ENCODE measurements at regions not wholly inside any gene's neighbourhood (a gene's known extent, or its start where the extent isn't known, plus 50 kb on each side); places are given as distances from the start of the nearest gene placed in this dataset.
"Not testable (repeated sequence)": the region's sequence is repeated elsewhere in the genome, so short reads cannot be mapped to it uniquely, and the experiment has no call there.

DNA sequence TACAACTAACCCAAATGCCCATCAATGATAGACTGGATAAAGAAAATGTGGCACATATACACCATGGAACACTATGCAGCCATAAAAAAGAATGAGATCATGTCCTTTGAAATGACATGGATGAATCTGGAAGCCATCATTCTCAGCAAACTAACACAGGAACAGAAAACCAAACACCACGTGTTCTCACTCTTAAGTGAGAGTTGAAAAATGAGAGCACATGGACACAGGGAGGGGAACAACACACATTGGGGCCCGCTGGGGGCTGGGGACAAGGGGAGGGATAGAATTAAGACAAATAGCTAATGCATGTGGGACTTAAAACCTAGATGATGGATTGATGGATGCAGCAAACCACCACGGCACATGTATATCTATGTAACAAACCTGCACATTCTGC, 764.7 kb upstream of the STXBP6 start:
- H2AK5ac ChIP-seq (ENCODE audit: low read length); H3K9me3 ChIP-seq (ENCODE audit: insufficient read depth, low read depth, low read length); H3K27me3 ChIP-seq (ENCODE audit: insufficient read depth, low read length); H2BK5ac ChIP-seq (ENCODE audit: low read depth, low read length, poor library complexity); H3K79me2 ChIP-seq (ENCODE audit: control insufficient read depth, insufficient read depth, low read length, poor library complexity); H3K23ac ChIP-seq (ENCODE audit: low read length); H3K14ac ChIP-seq (ENCODE audit: low read length); H4K91ac ChIP-seq (ENCODE audit: low read depth, low read length); H3K4me2 ChIP-seq (ENCODE audit: low read length); H3K4ac ChIP-seq (ENCODE audit: low read depth, low read length); H3K18ac ChIP-seq (ENCODE audit: low read length); H3K79me1 ChIP-seq (ENCODE audit: low read length); H3K27ac ChIP-seq (ENCODE audit: low read depth, low read length); H3K4me3 ChIP-seq (ENCODE audit: low read depth, low read length); H4K12ac ChIP-seq (ENCODE audit: low read depth, low read length); H2BK120ac ChIP-seq (ENCODE audit: insufficient read depth, low read length, poor library complexity); DNase-seq; H4K8ac ChIP-seq (ENCODE audit: low read depth, low read length); H3K36me3 ChIP-seq (ENCODE audit: control insufficient read depth in 1 of 2, insufficient read depth in 2 of 2, low read length in 2 of 2); H2AFZ ChIP-seq (ENCODE audit: insufficient read depth, low read length, poor library complexity); H3K4me1 ChIP-seq (ENCODE audit: control insufficient read depth in 1 of 2, insufficient read depth in 2 of 2, low read length in 2 of 2); H2BK12ac ChIP-seq (ENCODE audit: low read length); H3K9ac ChIP-seq (ENCODE audit: low read length): not testable (repeated sequence)
- no CpG with 5 or more reads among the region's 3 CpGs for WGBS (ENCODE audit: extremely low coverage, insufficient coverage, insufficient read length)

DNA sequence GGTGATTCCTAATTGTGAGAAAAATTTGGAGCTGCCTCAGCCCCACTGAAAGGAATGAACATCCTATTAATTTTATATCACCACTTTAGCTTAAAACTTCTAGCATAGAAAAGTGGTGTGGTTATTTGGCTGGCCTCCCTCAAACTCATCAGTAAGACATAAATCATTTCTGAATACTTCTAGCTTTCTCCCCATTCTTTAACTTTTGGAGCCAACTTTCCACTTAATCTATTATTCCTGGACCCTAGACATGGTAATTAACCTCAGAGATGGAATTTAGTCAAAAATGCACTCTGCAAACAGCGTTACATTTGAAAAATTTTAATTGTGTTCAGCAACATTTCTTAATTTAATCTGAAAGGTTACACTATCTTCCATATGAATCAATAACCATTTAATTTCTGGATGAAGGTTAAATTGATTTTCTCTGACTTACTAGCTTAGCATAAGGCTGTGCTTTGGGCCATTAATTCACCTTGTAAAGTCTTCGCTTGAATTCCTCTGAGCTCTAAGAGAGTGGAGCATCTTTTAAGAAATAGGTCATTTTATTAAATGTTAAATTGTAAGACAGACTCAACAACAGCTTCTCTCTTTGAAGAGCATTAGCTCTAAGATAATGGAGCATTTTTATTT, 753.6 kb upstream of the STXBP6 start:
- no CpG with 5 or more reads among the region's 2 CpGs for WGBS (ENCODE audit: extremely low coverage, insufficient coverage, insufficient read length)
- no peak overlapping the region for H3K23ac ChIP-seq (ENCODE audit: low read length)

DNA sequence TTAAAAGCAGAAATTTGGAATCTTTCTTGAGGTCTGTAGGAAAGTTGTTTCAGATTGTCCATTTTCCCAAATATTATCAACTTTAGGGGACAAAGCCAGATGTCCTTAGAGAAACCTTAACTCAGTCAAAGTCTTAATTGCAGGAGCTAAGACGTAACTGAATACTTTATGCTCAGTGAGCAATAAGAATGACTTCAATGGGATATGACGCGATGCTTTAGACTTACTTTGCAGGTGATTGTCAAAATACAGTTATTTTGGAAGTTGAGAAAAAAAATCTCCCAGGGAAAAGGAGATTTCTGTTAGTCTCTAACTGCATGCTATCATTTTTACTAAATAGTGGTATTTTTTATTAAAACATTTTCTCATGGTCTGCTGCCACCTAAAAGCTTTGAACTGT, 750.9 kb upstream of the STXBP6 start:
- Histone ChIP-seq H3K14ac (ENCODE audit: low read length) (no peak overlapping the region), H3K79me2 (ENCODE audit: control insufficient read depth, insufficient read depth, low read length, poor library complexity) (no peaks in the 10 kb centered on the region), H3K79me1 (ENCODE audit: low read length) (no peaks in the 10 kb centered on the region), H4K12ac (ENCODE audit: low read depth, low read length) (no peak overlapping the region), H3K4ac (ENCODE audit: low read depth, low read length) (no peak overlapping the region), H2BK120ac (ENCODE audit: insufficient read depth, low read length, poor library complexity) (no peak overlapping the region), H3K36me3 (ENCODE audit: control insufficient read depth in 1 of 2, insufficient read depth in 2 of 2, low read length in 2 of 2) (no peaks in the 10 kb centered on the region), H3K27me3 (ENCODE audit: insufficient read depth, low read length) (no peaks in the 10 kb centered on the region), H4K91ac (ENCODE audit: low read depth, low read length) (no peak overlapping the region), H3K18ac (ENCODE audit: low read length) (no peak overlapping the region), H2AFZ (ENCODE audit: insufficient read depth, low read length, poor library complexity) (no peak overlapping the region), H3K27ac (ENCODE audit: low read depth, low read length) (no peak overlapping the region), H2BK5ac (ENCODE audit: low read depth, low read length, poor library complexity) (no peak overlapping the region), H3K4me1 (ENCODE audit: control insufficient read depth in 1 of 2, insufficient read depth in 2 of 2, low read length in 2 of 2) (no peaks in the 10 kb centered on the region), H3K4me3 (ENCODE audit: low read depth, low read length) (no peak overlapping the region), H3K9me3 (ENCODE audit: insufficient read depth, low read depth, low read length) (no peaks in the 10 kb centered on the region), H2BK12ac (ENCODE audit: low read length) (no peak overlapping the region), H2AK5ac (ENCODE audit: low read length) (no peak overlapping the region), H3K4me2 (ENCODE audit: low read length) (no peak overlapping the region), H4K8ac (ENCODE audit: low read depth, low read length) (no peak overlapping the region), H3K23ac (ENCODE audit: low read length) (no peak overlapping the region), H3K9ac (ENCODE audit: low read length) (no peak overlapping the region)
- no peak for DNase-seq
- no CpG with 5 or more reads among the region's 3 CpGs for WGBS (ENCODE audit: extremely low coverage, insufficient coverage, insufficient read length)

More for the DNA sequence above, 753.6 kb upstream of the STXBP6 start:
- Histone ChIP-seq H3K79me1 (ENCODE audit: low read length) (no peaks in the 10 kb centered on the region), H3K18ac (ENCODE audit: low read length) (no peak overlapping the region), H3K79me2 (ENCODE audit: control insufficient read depth, insufficient read depth, low read length, poor library complexity) (no peaks in the 10 kb centered on the region), H3K27me3 (ENCODE audit: insufficient read depth, low read length) (no peaks in the 10 kb centered on the region), H3K9ac (ENCODE audit: low read length) (no peak overlapping the region), H3K4ac (ENCODE audit: low read depth, low read length) (no peak overlapping the region), H2BK12ac (ENCODE audit: low read length) (no peak overlapping the region), H3K4me1 (ENCODE audit: control insufficient read depth in 1 of 2, insufficient read depth in 2 of 2, low read length in 2 of 2) (no peaks in the 10 kb centered on the region), H2AFZ (ENCODE audit: insufficient read depth, low read length, poor library complexity) (no peak overlapping the region), H3K4me3 (ENCODE audit: low read depth, low read length) (no peak overlapping the region), H4K8ac (ENCODE audit: low read depth, low read length) (no peak overlapping the region), H3K27ac (ENCODE audit: low read depth, low read length) (no peak overlapping the region), H3K4me2 (ENCODE audit: low read length) (no peak overlapping the region), H3K14ac (ENCODE audit: low read length) (no peak overlapping the region), H2BK5ac (ENCODE audit: low read depth, low read length, poor library complexity) (no peak overlapping the region), H4K12ac (ENCODE audit: low read depth, low read length) (no peak overlapping the region), H3K9me3 (ENCODE audit: insufficient read depth, low read depth, low read length) (no peaks in the 10 kb centered on the region), H2BK120ac (ENCODE audit: insufficient read depth, low read length, poor library complexity) (no peak overlapping the region), H3K36me3 (ENCODE audit: control insufficient read depth in 1 of 2, insufficient read depth in 2 of 2, low read length in 2 of 2) (no peaks in the 10 kb centered on the region), H2AK5ac (ENCODE audit: low read length) (no peak overlapping the region), H4K91ac (ENCODE audit: low read depth, low read length) (no peak overlapping the region)
- DNase-seq, result no peak

DNA sequence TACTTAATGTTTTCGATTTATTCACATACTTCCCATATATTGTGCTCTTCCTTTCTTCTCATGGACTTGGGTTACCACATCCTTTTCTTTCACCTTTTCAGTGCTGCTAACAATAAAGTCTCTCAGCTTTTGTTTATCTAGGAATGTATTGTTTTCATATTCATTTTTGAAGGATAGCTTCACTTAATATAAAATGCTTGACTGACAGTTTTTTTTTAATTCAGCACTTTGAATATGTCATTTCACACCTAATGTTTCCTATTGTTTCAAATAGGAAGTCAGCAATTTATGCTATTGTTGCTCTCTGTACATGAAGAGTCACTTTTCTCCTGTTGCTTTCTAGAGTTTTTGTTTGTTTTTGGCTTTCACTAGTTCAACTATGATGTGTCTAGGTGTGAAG, 738.3 kb upstream of the STXBP6 start:
- H3K36me3 ChIP-seq (ENCODE audit: control insufficient read depth in 1 of 2, insufficient read depth in 2 of 2, low read length in 2 of 2), result no peaks in the 10 kb centered on the region
- WGBS (ENCODE audit: extremely low coverage, insufficient coverage, insufficient read length), result no CpG with 5 or more reads among the region's 1 CpG
- H4K12ac ChIP-seq (ENCODE audit: low read depth, low read length), result no peak overlapping the region
- no peak overlapping the region for H3K27ac ChIP-seq (ENCODE audit: low read depth, low read length)
- no peaks in the 10 kb centered on the region for H3K79me2 ChIP-seq (ENCODE audit: control insufficient read depth, insufficient read depth, low read length, poor library complexity)
- H4K8ac ChIP-seq (ENCODE audit: low read depth, low read length), result no peak overlapping the region
- no peak overlapping the region for H3K23ac ChIP-seq (ENCODE audit: low read length)
- H3K9ac ChIP-seq (ENCODE audit: low read length), result no peak overlapping the region
- H3K9me3 ChIP-seq (ENCODE audit: insufficient read depth, low read depth, low read length), result no peaks in the 10 kb centered on the region
- H2AK5ac ChIP-seq (ENCODE audit: low read length), result no peak overlapping the region
- H3K27me3 ChIP-seq (ENCODE audit: insufficient read depth, low read length), result no peaks in the 10 kb centered on the region
- H3K4me1 ChIP-seq (ENCODE audit: control insufficient read depth in 1 of 2, insufficient read depth in 2 of 2, low read length in 2 of 2), result no peaks in the 10 kb centered on the region
- no peak overlapping the region for H2AFZ ChIP-seq (ENCODE audit: insufficient read depth, low read length, poor library complexity)
- H3K14ac ChIP-seq (ENCODE audit: low read length), result no peak overlapping the region
- no peak overlapping the region for H2BK120ac ChIP-seq (ENCODE audit: insufficient read depth, low read length, poor library complexity)
- H3K79me1 ChIP-seq (ENCODE audit: low read length), result no peaks in the 10 kb centered on the region
- H3K4ac ChIP-seq (ENCODE audit: low read depth, low read length), result no peak overlapping the region
- H3K4me3 ChIP-seq (ENCODE audit: low read depth, low read length), result no peak overlapping the region
- no peak overlapping the region for H4K91ac ChIP-seq (ENCODE audit: low read depth, low read length)
- H3K18ac ChIP-seq (ENCODE audit: low read length), result no peak overlapping the region
- H2BK12ac ChIP-seq (ENCODE audit: low read length), result no peak overlapping the region
- no peak overlapping the region for H3K4me2 ChIP-seq (ENCODE audit: low read length)
- H2BK5ac ChIP-seq (ENCODE audit: low read depth, low read length, poor library complexity), result no peak overlapping the region
- DNase-seq, result no peak
